Sigmoid colon (tissue), 6 donors: ENCODE measurements at regions not wholly inside any gene's neighbourhood (a gene's known extent, or its start where the extent isn't known, plus 50 kb on each side); places are given as distances from the start of the nearest gene placed in this dataset.

ENCODE experiments used
- DNase-seq: peaks from one replicate; pipeline ENCODE4 v3.0.0-alpha.2; 2019
- H3K27ac ChIP-seq, 4 donors: fragments of 200-600 bp; sonication (generic); one replicate each; pipeline ENCODE4 v1.5.1; 2016 to 2019; ENCODE audit warnings: mild to moderate bottlenecking in 1 of 4
- H3K27me3 ChIP-seq, 3 donors: fragments of 200-600 bp; sonication (generic); one replicate each; pipeline ENCODE4 v1.5.1; 2019; ENCODE audit warnings: mild to moderate bottlenecking in 1 of 3
- H3K36me3 ChIP-seq, 4 donors: fragments of 200-600 bp; sonication (generic); one replicate each; pipeline ENCODE4 v1.5.1; 2016 to 2019
- H3K4me1 ChIP-seq, 4 donors: fragments of 200-600 bp; sonication (generic); one replicate each; pipeline ENCODE4 v1.5.1; 2017 to 2019
- H3K4me3 ChIP-seq, 4 donors: fragments of 200-600 bp; sonication (generic); one replicate each; pipeline ENCODE4 v1.5.1; 2017 to 2019; ENCODE audit warnings: mild to moderate bottlenecking in 2 of 4, moderate library complexity in 1 of 4
- H3K9me3 ChIP-seq, 4 donors: fragments of 200-600 bp in 3 of 4; sonication (generic) in 3 of 4; one replicate each; pipeline versions ENCODE4 v1.5.1 to v1.6.1; 2013 to 2019
- EP300 ChIP-seq, 4 donors: sonication (generic); formaldehyde crosslinking; IDR thresholded peaks; one replicate each; pipeline ENCODE4 v1.6.1; 2017; ENCODE audit warnings: antibody characterized with exemption in 4 of 4
- POLR2A ChIP-seq, 2 donors: fragments of 450-650 bp; IDR thresholded peaks; one replicate each; pipeline ENCODE4 v1.6.1; 2016; ENCODE audit warnings: antibody characterized with exemption in 2 of 2, mild to moderate bottlenecking in 2 of 2, moderate library complexity in 2 of 2
- POLR2AphosphoS5 ChIP-seq, 4 donors: sonication (generic); formaldehyde crosslinking; IDR thresholded peaks; one replicate each; pipeline ENCODE4 v1.6.1; 2017; ENCODE audit warnings: antibody characterized with exemption in 4 of 4
- WGBS, 2 donors: extraction: QIAGEN DNeasy Blood & Tissue Kit; methylation state at CpG; one replicate each; pipeline ENCODE4 v1.1.7; 2013; 5-methylcytosine and 5-hydroxymethylcytosine counted together
- intact Hi-C: fragments of 100-400 bp; cut with DNase I; formaldehyde crosslinking; loops from one replicate; pipeline ENCODE4 v1.15.1; 2023
- TF ChIP-seq, protein P1 (sequence below), 4 experiments: fragments of 450-650 bp in 3 of 4; fragments of 200-600 bp in 1 of 4; IDR thresholded peaks; one replicate each; pipeline ENCODE4 v1.5.1; 2016 to 2019; ENCODE audit warnings: antibody characterized with exemption in 4 of 4, mild to moderate bottlenecking in 3 of 4, moderate library complexity in 2 of 4
- donor health status: healthy with polysubstance abuse.
- donor health status: healthy.

DNA sequence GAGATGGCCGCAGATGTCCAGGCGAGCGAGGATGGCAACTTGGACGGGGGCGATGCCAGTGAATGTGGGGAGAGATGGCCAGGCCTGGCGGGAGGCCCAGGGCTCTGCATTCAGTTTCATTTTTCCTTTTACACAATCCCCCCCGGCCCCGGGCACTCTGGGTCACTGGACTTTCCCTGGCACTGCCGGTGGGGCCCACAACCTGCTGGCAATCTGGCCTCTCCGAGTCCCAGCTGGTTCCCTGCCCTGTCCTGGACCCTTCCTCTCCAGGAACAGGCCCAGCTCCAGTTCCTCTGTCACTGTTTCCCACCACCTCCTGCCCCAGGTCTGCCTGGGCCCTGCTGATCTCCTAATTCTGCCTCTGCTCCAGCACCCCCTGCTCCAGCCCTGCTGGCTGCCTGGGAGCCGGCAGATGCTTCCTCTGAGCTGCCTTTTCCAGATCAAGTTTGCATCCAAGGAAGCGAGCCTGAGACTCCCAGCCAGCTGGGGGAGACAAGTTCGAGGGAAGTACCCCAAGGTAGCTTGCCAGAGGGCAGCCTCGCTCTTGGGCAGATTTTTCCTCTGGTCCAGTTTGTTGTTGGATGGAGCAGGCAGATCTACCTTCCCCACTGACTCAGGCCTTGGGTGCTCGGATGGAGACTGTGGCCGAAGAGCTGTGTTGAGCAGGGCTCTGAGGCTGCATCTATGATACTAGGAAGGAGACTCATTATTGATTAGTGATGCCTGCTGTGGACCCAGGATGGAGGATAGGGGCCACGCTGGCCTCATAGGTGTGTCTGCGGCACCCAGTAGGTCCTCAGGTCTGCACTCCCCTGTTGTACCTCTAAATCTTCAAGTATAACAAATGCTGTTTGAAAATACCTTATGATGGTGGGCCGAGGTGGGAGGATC, 83.2 kb downstream of the CEBPB start:
- Histone ChIP-seq H3K36me3 (no peaks in the 10 kb centered on the region), H3K9me3 (no peaks in the 10 kb centered on the region), H3K27ac (peak overlapping the region; percentile 17 to 64 (median 52)), H3K4me1 (peaks cover 0 to 17% (median 10%) of the 10 kb centered on the region in 4 donors), H3K4me3 (no peak overlapping the region), H3K27me3 (no peaks in the 10 kb centered on the region)
- intact Hi-C loops: no loop called here
- peak; percentile 70 for DNase-seq
- no peak for TF ChIP-seq EP300 (IDR thresholded peaks at IDR 0.05)
- no peak for TF ChIP-seq POLR2AphosphoS5 (IDR thresholded peaks at IDR 0.05)
- TF ChIP-seq, protein P1, sequence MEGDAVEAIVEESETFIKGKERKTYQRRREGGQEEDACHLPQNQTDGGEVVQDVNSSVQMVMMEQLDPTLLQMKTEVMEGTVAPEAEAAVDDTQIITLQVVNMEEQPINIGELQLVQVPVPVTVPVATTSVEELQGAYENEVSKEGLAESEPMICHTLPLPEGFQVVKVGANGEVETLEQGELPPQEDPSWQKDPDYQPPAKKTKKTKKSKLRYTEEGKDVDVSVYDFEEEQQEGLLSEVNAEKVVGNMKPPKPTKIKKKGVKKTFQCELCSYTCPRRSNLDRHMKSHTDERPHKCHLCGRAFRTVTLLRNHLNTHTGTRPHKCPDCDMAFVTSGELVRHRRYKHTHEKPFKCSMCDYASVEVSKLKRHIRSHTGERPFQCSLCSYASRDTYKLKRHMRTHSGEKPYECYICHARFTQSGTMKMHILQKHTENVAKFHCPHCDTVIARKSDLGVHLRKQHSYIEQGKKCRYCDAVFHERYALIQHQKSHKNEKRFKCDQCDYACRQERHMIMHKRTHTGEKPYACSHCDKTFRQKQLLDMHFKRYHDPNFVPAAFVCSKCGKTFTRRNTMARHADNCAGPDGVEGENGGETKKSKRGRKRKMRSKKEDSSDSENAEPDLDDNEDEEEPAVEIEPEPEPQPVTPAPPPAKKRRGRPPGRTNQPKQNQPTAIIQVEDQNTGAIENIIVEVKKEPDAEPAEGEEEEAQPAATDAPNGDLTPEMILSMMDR (IDR thresholded peaks at IDR 0.05): no peak
- TF ChIP-seq POLR2A (IDR thresholded peaks at IDR 0.05): no peak
- 78 to 83% methylated on average over 19 of the region's 19 CpGs for WGBS, 2 donors

DNA sequence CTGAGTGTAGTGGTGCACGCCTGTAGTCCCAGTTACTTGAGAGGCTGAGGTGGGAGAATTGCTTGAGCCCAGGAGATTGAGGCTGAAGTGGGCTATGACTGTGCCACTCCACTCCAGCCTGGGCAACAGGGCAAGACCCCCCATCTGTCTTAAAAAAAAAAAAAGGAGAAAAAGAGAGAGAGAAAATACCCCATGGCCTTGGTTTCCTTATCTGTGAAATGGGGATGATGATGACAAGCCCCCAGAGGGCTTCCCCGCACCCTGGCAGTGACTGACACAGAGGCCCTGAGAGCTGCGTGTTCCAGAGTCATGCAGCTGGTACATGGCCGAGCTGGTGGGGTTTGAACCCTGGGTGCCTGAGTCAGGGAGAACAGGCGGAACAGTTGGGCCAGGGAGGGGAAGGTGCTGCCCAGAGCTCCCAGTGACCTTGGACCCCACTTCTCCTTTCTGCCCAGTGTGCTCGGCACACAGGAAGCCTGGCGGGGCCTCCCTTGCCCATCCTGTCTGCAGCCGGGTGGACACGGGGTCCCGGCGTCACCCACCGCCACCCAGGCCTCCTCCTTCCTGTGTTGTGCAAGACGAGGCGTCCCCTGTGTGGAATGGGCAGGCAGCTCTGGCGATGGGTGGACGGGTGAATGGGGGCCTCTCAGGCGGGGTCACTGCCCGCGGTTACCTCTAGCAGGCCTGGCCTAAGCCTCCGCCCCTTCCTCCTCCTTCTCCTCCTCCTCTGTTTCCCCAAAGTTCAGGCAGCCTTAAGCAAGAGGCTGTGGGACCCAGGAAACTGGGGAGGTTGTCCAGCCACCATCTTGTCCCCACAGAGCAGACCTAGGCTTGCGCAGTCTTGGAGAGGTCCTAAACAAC, 84.2 kb downstream of the CEBPB start:
- DNase-seq: peak; percentile 88
- WGBS, 2 donors: 76 to 86% methylated on average over 21 of the region's 21 CpGs
- intact Hi-C loops: no loop called here
- peak overlapping the region in 3 of 4 donors; percentile 34 to 64 (median 41) for H3K27ac ChIP-seq
- peaks cover 0 to 22% (median 16%) of the 10 kb centered on the region in 4 donors for H3K4me1 ChIP-seq
- H3K36me3 ChIP-seq: no peaks in the 10 kb centered on the region
- no peaks in the 10 kb centered on the region for H3K27me3 ChIP-seq
- H3K9me3 ChIP-seq: no peaks in the 10 kb centered on the region
- no peak overlapping the region for H3K4me3 ChIP-seq
- TF ChIP-seq EP300 (IDR thresholded peaks at IDR 0.05) (peak in 2 of 4 donors; percentile 49 to 71), POLR2AphosphoS5 (IDR thresholded peaks at IDR 0.05) (peak in 2 of 4 donors; percentile 21 to 45), POLR2A (IDR thresholded peaks at IDR 0.05) (no peak)
- TF ChIP-seq, protein P1 (IDR thresholded peaks at IDR 0.05): no peak

DNA sequence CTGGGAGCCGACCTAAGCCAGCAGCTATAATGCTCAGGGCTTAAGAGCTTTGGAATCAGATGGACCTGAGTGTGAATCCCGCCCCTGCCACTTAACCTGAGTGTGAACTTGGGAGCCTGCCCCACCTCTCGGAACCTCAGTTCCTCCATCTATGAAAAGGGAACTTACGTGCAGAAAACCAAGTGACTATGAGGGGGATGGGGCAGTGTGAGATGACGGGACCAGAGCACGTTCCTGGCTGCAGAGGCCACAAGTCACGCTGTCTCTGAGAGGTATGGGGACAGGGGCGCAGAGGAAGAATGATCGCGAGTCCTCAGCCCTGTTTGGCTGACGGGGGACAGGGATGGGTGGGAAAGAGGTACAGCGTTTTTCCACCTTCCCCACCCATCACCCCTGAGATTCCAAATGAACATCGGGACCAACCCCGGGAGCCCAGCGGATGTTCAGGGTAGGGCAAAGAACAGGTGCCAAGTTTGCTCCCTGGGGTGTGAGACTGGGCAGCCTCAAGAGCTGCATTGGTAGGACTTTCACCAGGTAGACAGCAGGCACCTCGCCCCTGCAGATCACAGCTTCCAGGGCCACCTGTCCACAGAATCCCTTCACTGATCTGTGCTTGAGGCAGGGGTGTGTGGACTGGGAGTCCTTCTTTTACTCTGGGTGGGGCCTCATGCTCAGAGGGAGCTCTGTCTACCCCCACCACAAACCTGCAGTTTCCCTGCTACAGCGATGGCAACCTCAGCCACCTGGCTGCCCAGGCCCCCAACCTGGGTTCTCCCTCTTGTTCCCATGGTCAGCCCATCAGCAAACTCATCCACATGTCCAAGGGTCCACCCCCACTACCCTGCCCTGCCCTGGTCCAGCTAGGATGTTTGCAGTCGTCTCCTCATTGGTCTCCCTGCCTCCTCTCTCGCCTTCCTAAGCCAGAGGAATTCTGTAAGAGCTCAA, 85.8 kb downstream of the CEBPB start:
- Histone ChIP-seq H3K27ac (peak overlapping the region in 1 of 4 donors; percentile 58), H3K36me3 (no peaks in the 10 kb centered on the region), H3K9me3 (no peaks in the 10 kb centered on the region), H3K27me3 (no peaks in the 10 kb centered on the region), H3K4me3 (no peak overlapping the region), H3K4me1 (peaks cover 0 to 22% (median 16%) of the 10 kb centered on the region in 4 donors)
- TF ChIP-seq POLR2AphosphoS5 (IDR thresholded peaks at IDR 0.05) (peak in 1 of 4 donors; percentile 55), EP300 (IDR thresholded peaks at IDR 0.05) (no peak)
- intact Hi-C loops: no loop called here
- peak; percentile 73 for DNase-seq
- 61 to 75% methylated on average over 19 of the region's 19 CpGs for WGBS, 2 donors

DNA sequence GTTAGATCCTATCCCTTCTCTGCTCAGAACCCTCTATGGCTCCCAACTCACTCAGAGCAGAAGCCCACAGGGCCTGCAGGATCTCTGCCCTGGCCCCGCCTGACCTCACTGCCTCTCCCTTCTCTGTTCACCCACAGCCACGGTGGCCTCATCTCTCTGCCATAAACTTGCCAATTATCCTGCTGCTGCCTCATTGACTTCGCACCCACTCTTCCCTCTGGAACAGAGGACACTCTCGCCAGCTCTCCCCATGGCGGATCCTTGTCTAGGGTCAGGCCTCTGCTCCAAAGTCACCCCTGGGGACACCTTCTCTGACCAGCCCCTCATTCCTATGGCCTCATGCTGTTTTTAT, 86.4 kb downstream of the CEBPB start:
- no peak for DNase-seq
- Histone ChIP-seq H3K4me1 (peaks cover 0 to 22% (median 16%) of the 10 kb centered on the region in 4 donors), H3K4me3 (no peak overlapping the region), H3K27me3 (no peaks in the 10 kb centered on the region), H3K27ac (peak overlapping the region in 1 of 4 donors; percentile 58), H3K9me3 (no peaks in the 10 kb centered on the region), H3K36me3 (no peaks in the 10 kb centered on the region)
- intact Hi-C loops: no loop called here
- WGBS, 2 donors: 32 to 66% methylated on average over 5 of the region's 5 CpGs
- TF ChIP-seq POLR2AphosphoS5 (IDR thresholded peaks at IDR 0.05) (no peak), POLR2A (IDR thresholded peaks at IDR 0.05) (no peak), EP300 (IDR thresholded peaks at IDR 0.05) (no peak)
- TF ChIP-seq, protein P1 (IDR thresholded peaks at IDR 0.05): no peak
